Bronchial epithelial cell (primary cell): ENCODE measurements at regions not wholly inside any gene's neighbourhood (a gene's known extent, or its start where the extent isn't known, plus 50 kb on each side); places are given as distances from the start of the nearest gene placed in this dataset.
"Not testable (repeated sequence)": the region's sequence is repeated elsewhere in the genome, so short reads cannot be mapped to it uniquely, and the experiment has no call there.

Source experiments
- DNase-seq: peaks from one replicate; pipeline ENCODE4 v3.0.0-alpha.2; 2010; ENCODE audit warnings: low read depth
- FAIRE-seq: peaks from 2 replicates; lab custom pipeline; 2011; peaks lifted over from hg19 to GRCh38; lab: Jason Lieb, UNC
- H3K27me3 ChIP-seq: 2 replicates; pipeline ENCODE4 v1.5.1; 2011; ENCODE audit warnings: low read length; ENCODE audit not compliant: control insufficient read depth, insufficient read depth
- H3K36me3 ChIP-seq: 2 replicates; pipeline ENCODE4 v1.5.1; 2011; ENCODE audit warnings: low read length; ENCODE audit not compliant: control insufficient read depth, insufficient read depth
- H3K4me3 ChIP-seq: 2 replicates; pipeline ENCODE4 v1.5.1; 2011; ENCODE audit warnings: mild to moderate bottlenecking, low read depth, low read length, control low read depth
- TF ChIP-seq, protein P1 (sequence below): IDR thresholded peaks from 2 replicates; pipeline ENCODE4 v1.5.1; 2011; ENCODE audit warnings: mild to moderate bottlenecking, moderate library complexity, low read length, control low read depth, inconsistent platforms; ENCODE audit not compliant: insufficient read depth, severe bottlenecking

DNA sequence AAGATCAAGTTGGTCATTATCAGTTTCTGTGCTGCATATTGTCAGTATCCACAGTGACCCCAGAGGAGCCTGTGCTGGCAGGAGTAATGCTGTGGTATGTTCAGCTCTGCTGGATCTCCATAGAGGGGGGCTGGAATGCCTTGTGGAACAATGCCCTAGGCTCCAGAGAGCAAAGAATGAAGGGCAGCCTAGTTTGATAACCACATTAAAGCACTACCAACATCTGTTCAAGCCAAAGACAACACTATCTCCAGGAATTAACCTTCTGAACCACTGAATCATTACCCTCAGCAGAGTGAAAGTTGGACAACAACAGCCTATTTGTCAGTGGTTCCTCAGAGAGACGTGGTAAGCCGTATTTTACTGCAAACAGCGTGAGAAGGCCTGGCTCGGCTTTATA lies 192.3 kb upstream of the CXorf66 start:
- TF ChIP-seq, protein P1, sequence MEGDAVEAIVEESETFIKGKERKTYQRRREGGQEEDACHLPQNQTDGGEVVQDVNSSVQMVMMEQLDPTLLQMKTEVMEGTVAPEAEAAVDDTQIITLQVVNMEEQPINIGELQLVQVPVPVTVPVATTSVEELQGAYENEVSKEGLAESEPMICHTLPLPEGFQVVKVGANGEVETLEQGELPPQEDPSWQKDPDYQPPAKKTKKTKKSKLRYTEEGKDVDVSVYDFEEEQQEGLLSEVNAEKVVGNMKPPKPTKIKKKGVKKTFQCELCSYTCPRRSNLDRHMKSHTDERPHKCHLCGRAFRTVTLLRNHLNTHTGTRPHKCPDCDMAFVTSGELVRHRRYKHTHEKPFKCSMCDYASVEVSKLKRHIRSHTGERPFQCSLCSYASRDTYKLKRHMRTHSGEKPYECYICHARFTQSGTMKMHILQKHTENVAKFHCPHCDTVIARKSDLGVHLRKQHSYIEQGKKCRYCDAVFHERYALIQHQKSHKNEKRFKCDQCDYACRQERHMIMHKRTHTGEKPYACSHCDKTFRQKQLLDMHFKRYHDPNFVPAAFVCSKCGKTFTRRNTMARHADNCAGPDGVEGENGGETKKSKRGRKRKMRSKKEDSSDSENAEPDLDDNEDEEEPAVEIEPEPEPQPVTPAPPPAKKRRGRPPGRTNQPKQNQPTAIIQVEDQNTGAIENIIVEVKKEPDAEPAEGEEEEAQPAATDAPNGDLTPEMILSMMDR: no peak
- H3K4me3 ChIP-seq: no peak overlapping the region
- H3K27me3 ChIP-seq: no peaks in the 10 kb centered on the region
- FAIRE-seq: no peak
- H3K36me3 ChIP-seq: no peaks in the 10 kb centered on the region
- DNase-seq: peak; percentile 27

DNA sequence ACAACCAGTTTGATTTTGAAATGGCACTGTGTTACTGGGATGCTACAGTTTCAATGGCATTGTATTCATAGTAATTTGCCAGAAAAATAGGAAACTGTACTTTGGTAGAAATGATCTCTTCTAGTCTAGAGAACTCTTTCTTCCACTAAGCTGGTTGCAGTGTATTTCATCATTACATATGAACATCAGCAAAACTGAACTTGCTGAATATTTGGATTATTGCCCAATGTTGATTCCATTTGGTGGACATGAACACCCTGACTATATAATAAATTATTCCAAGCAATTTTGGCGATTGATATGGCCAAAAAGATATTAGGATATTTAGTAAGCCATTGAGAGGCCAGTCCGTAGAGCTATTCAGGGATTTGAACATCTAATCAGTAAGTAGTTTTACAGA lies 191.8 kb upstream of the CXorf66 start:
- no peaks in the 10 kb centered on the region for H3K36me3 ChIP-seq
- no peak overlapping the region for H3K4me3 ChIP-seq
- TF ChIP-seq, protein P1: no peak
- no peaks in the 10 kb centered on the region for H3K27me3 ChIP-seq
- no peak for DNase-seq
- no peak for FAIRE-seq

DNA sequence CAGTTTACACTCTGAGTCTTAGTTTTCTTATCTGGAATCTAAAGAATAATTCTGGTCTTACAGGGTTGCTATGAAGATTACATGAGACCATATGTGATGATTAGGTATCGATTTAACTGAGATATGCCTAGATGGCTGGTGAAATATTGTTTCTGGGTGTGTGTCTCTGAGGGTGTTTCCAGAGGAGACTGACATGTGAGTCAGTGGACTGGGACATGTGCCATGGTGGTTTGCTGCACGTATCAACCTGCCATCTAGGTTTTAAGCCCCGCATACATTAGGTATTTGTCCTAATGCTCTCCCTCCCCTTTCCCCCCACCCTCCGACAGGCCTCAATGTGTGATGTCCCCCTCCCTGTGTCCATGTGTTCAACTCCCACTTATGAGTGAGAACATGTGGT lies 186.0 kb upstream of the CXorf66 start:
- Histone ChIP-seq H3K4me3 (no peak overlapping the region), H3K36me3 (no peaks in the 10 kb centered on the region), H3K27me3 (no peaks in the 10 kb centered on the region)
- TF ChIP-seq, protein P1: no peak
- DNase-seq (peak; percentile 82), FAIRE-seq (no peak)

DNA sequence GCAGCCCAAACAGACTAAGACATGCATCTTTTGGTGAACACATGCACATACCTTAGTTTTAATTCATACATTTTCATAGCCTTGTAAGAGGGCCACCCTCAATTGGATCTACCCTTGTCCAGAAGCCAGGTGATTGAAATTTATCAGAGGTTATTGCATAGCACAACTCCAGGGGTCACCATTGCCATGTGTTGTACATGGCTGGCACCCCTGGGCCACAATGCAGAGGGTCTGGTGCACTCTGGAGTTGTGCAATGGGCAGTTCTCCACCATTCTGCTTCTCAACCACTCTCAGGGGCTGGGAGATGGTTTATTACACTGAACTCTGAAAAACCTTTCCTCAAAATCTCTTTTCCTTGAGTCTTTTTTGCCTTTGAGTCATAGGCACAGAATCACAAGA lies 184.4 kb upstream of the CXorf66 start:
- DNase-seq (no peak), FAIRE-seq (no peak)
- Histone ChIP-seq H3K36me3 (no peaks in the 10 kb centered on the region), H3K4me3 (no peak overlapping the region), H3K27me3 (no peaks in the 10 kb centered on the region)
- TF ChIP-seq, protein P1: no peak

DNA sequence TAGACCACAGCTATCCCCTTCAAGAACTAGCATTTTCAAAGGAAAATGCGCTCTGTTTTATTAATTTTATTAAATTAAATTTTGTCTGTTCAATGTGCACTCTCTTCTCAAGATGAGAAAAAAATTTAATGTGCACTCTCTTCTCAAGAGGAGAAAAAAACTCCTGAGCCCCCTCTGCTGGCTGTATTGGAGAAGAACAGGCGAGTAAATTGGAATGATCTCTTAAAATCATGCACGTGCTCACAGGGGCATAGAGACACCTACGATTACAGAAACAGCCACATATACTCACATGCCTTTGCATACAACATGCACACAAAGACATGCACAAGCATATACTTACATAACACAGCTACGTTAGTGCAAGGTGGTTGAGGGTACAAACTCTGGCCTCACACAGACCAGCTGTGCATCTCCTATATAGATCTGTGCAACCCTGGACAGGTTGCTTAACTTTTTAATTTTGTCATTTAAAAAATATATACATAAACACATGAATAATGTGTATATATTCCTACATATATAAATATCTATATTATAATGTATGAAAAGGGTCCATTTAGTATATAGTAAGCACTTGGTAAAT lies 176.2 kb upstream of the CXorf66 start:
- H3K36me3 ChIP-seq: no peaks in the 10 kb centered on the region
- DNase-seq (peak; percentile 11), FAIRE-seq (no peak)
- H3K4me3 ChIP-seq: no peak overlapping the region
- no peaks in the 10 kb centered on the region for H3K27me3 ChIP-seq
- TF ChIP-seq, protein P1: peak; percentile 47

DNA sequence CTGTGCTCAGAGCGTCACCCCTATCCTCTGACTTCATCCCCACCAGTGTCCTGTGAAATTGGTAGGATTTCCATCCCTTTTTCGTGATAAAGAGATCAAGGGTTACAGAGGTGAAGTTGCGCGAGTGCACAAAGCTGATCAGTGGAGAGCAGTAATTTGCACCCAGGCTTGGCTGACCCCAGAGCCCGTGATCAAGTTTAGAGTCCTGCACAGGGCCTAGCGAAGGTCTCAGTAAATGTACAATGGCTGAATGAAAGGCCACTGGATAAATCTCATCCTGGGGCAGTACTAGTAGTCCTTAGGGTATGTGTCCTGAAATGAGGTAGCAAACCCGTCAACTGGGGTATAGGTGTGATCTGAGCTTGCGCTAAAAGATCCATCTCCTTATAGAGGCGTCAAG lies 173.2 kb upstream of the CXorf66 start:
- H3K4me3 ChIP-seq, DNase-seq, H3K36me3 ChIP-seq, H3K27me3 ChIP-seq: not testable (repeated sequence)
- FAIRE-seq: peak; percentile 7

DNA sequence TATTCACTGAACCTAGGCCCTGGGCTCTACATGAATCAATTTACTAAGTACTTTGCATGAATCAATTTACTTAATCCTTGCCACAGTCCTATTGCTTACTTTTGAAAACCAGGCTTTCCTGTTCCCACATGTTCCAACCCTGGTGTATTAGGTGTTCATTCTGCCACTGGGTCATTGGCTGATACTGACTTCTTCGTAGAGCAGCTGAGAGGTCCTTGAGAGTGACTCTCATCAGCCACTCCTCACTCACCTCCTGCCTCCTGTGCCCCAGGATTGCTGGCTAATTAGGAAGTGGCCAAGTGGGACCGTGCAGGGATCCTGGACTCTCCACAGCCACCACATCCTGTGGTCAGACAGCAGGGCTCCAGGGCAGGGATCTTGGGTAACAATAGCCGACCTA lies 172.7 kb upstream of the CXorf66 start:
- not testable (repeated sequence) for H3K27me3 ChIP-seq, H3K36me3 ChIP-seq, DNase-seq, H3K4me3 ChIP-seq, FAIRE-seq
